GM23338 (cell line): ENCODE measurements at regions not wholly inside any gene's neighbourhood (a gene's known extent, or its start where the extent isn't known, plus 50 kb on each side); places are given as distances from the start of the nearest gene placed in this dataset.

Source experiments
- ATAC-seq: fragments of 200-7000 bp; cut with Tn5 transposase; 3 replicates; pipeline ENCODE4 v1.9.1; 2020
- DNase-seq: peaks from one replicate; pipeline ENCODE4 v3.0.0-alpha.2; 2015; ENCODE audit warnings: low spot score
- H2AFZ ChIP-seq: fragments of 200-600 bp; sonication (generic); 2 replicates; pipeline ENCODE4 v1.8.0; 2016; ENCODE audit warnings: antibody characterized with exemption, mild to moderate bottlenecking, moderate library complexity
- H3F3A ChIP-seq: fragments of 200-600 bp; sonication (generic); replicated peaks from 2 replicates; pipeline ENCODE4 v1.8.0; 2017; ENCODE audit warnings: antibody characterized with exemption, mixed run types, low read depth
- H3K27ac ChIP-seq: fragments of 200-600 bp; sonication (generic); 2 replicates; pipeline ENCODE4 v1.6.1; 2016; ENCODE audit warnings: low read depth
- H3K27me3 ChIP-seq: fragments of 200-600 bp; sonication (generic); 2 replicates; pipeline ENCODE4 v1.8.0; 2016; ENCODE audit warnings: mild to moderate bottlenecking, mixed run types, moderate library complexity; ENCODE audit not compliant: insufficient read depth
- H3K36me3 ChIP-seq: fragments of 200-600 bp; sonication (generic); 2 replicates; pipeline ENCODE4 v1.8.0; 2016; ENCODE audit warnings: mild to moderate bottlenecking; ENCODE audit not compliant: insufficient read depth
- H3K4me1 ChIP-seq: fragments of 200-600 bp; sonication (generic); 2 replicates; pipeline ENCODE4 v1.8.0; 2016; ENCODE audit warnings: mild to moderate bottlenecking, moderate library complexity; ENCODE audit not compliant: insufficient read depth
- H3K4me2 ChIP-seq: fragments of 200-600 bp; sonication (generic); 2 replicates; pipeline ENCODE4 v1.7.1; 2017; ENCODE audit warnings: mixed run types
- H3K4me3 ChIP-seq: fragments of 200-600 bp; sonication (generic); 2 replicates; pipeline ENCODE4 v1.6.1; 2016; ENCODE audit warnings: mixed run types
- H3K79me2 ChIP-seq: fragments of 200-600 bp; sonication (generic); replicated peaks from 2 replicates; pipeline ENCODE4 v1.8.0; 2017; ENCODE audit warnings: mild to moderate bottlenecking; ENCODE audit not compliant: insufficient read depth
- H3K9me2 ChIP-seq: fragments of 200-600 bp; sonication (generic); 2 replicates; pipeline ENCODE4 v1.8.0; 2017; ENCODE audit not compliant: insufficient read depth
- H4K20me1 ChIP-seq: fragments of 200-600 bp; sonication (generic); replicated peaks from 2 replicates; pipeline ENCODE4 v1.8.0; 2017; ENCODE audit warnings: mild to moderate bottlenecking; ENCODE audit not compliant: insufficient read depth
- H3K27ac Mint-ChIP-seq: 2 replicates; pipeline ENCODE4 v1.8.0; 2020; ENCODE audit warnings: inconsistent platforms, mild to moderate bottlenecking, moderate library complexity, mixed read lengths
- H3K27me3 Mint-ChIP-seq: 3 replicates; pipeline ENCODE4 v1.8.0; 2022; ENCODE audit warnings: low read depth, mild to moderate bottlenecking, moderate library complexity, mixed read lengths, inconsistent platforms; ENCODE audit not compliant: insufficient read depth, poor library complexity
- H3K36me3 Mint-ChIP-seq: 3 replicates; pipeline ENCODE4 v1.8.0; 2021; ENCODE audit warnings: low read depth, mild to moderate bottlenecking, inconsistent platforms, moderate library complexity, mixed read lengths
- H3K4me1 Mint-ChIP-seq: 3 replicates; pipeline ENCODE4 v1.8.0; 2020; ENCODE audit warnings: mild to moderate bottlenecking, inconsistent platforms, mixed read lengths
- H3K4me3 Mint-ChIP-seq: 3 replicates; pipeline ENCODE4 v1.8.0; 2021; ENCODE audit warnings: moderate library complexity, mild to moderate bottlenecking, inconsistent platforms, mixed read lengths
- H3K9me3 Mint-ChIP-seq: 3 replicates; pipeline ENCODE4 v1.8.0; 2020; ENCODE audit warnings: moderate library complexity, mild to moderate bottlenecking, inconsistent platforms, mixed read lengths
- CREB1 ChIP-seq: fragments of 250-450 bp; sonication (Bioruptor Pico); IDR thresholded peaks from 2 replicates; pipeline ENCODE4 v1.5.0; 2020; ENCODE audit warnings: low read depth, mild to moderate bottlenecking, moderate library complexity
- EZH2 ChIP-seq: fragments of 200-600 bp; sonication (generic); IDR thresholded peaks from one replicate; pipeline ENCODE4 v1.8.0; 2017; ENCODE audit warnings: antibody characterized with exemption, mild to moderate bottlenecking, low read depth; ENCODE audit not compliant: unreplicated experiment
- EZH2phosphoT487 ChIP-seq: fragments of 200-600 bp; sonication (generic); IDR thresholded peaks from one replicate; pipeline ENCODE4 v1.8.1; 2018; ENCODE audit warnings: antibody characterized with exemption; ENCODE audit not compliant: unreplicated experiment
- JUNB ChIP-seq: IDR thresholded peaks from one replicate; pipeline ENCODE4 v1.6.1; 2016; ENCODE audit warnings: antibody characterized with exemption; ENCODE audit not compliant: unreplicated experiment
- NANOG ChIP-seq: IDR thresholded peaks from 2 replicates; pipeline ENCODE4 v1.6.1; 2016; ENCODE audit warnings: antibody characterized with exemption, borderline replicate concordance
- STAT1 ChIP-seq: IDR thresholded peaks from one replicate; pipeline ENCODE4 v1.6.1; 2016; ENCODE audit warnings: antibody characterized with exemption; ENCODE audit not compliant: unreplicated experiment
- ZNF114 ChIP-seq: fragments of 250-450 bp; sonication (Bioruptor Pico); IDR thresholded peaks from 2 replicates; pipeline ENCODE4 v1.5.0; 2020; ENCODE audit warnings: mild to moderate bottlenecking, moderate library complexity
- ZNF331 ChIP-seq: fragments of 250-450 bp; sonication (Bioruptor Pico); IDR thresholded peaks from 2 replicates; pipeline ENCODE4 v1.5.0; 2020; ENCODE audit warnings: low read depth, mild to moderate bottlenecking, moderate library complexity
- TF ChIP-seq, protein P1 (sequence below), 2 experiments: fragments of 200-600 bp in 1 of 2; sonication (generic) in 1 of 2; conservative IDR thresholded peaks; 2 replicates each; pipeline versions ENCODE4 v1.5.1 to v1.6.1; 2016 to 2017; ENCODE audit warnings: antibody characterized with exemption in 2 of 2, low read depth in 2 of 2, mild to moderate bottlenecking in 2 of 2, moderate library complexity in 1 of 2
- TF ChIP-seq, protein P2 (sequence below): IDR thresholded peaks from 2 replicates; pipeline ENCODE4 v1.6.1; 2016; ENCODE audit warnings: antibody characterized with exemption
- TF ChIP-seq, protein P3 (sequence below): IDR thresholded peaks from one replicate; pipeline ENCODE4 v1.6.1; 2018; ENCODE audit warnings: antibody characterized with exemption; ENCODE audit not compliant: unreplicated experiment

DNA sequence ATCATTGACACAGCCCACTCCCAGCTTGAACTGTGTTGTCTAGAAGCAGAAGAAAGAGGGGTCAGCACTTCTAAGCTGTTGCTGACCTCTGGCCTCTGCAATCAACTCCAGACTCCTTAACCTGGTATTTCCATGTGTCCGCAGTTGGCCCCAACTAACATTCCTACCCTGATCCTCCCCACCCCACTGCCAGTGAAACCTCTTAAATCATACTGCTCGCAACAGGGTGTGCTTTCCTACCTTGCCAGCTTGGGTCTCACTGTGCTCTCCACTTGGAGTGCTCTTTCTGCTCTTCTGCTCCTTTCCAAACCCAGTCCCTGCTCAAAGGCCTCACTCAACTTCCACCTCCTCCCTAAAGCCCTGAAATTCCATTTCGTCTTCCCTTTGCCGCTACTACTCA lies 52.3 kb upstream of the RPS6KA3 start:
- Mint-ChIP-seq H3K27ac (no peak overlapping the region), H3K4me1 (no peaks in the 10 kb centered on the region; the same call in 2 of the 3 replicates), H3K9me3 (no peaks in the 10 kb centered on the region), H3K27me3 (peaks cover 1% of the 10 kb centered on the region), H3K36me3 (no peaks in the 10 kb centered on the region), H3K4me3 (no peak overlapping the region; the same call in 2 of the 3 replicates)
- Histone ChIP-seq H3F3A (no peaks in the 10 kb centered on the region), H3K4me2 (no peak overlapping the region), H3K4me3 (no peak overlapping the region), H3K27me3 (no peaks in the 10 kb centered on the region), H3K36me3 (no peaks in the 10 kb centered on the region), H3K27ac (no peak overlapping the region), H3K4me1 (no peaks in the 10 kb centered on the region), H3K79me2 (no peaks in the 10 kb centered on the region), H2AFZ (no peak overlapping the region), H3K9me2 (no peaks in the 10 kb centered on the region), H4K20me1 (no peaks in the 10 kb centered on the region)
- TF ChIP-seq, protein P1, sequence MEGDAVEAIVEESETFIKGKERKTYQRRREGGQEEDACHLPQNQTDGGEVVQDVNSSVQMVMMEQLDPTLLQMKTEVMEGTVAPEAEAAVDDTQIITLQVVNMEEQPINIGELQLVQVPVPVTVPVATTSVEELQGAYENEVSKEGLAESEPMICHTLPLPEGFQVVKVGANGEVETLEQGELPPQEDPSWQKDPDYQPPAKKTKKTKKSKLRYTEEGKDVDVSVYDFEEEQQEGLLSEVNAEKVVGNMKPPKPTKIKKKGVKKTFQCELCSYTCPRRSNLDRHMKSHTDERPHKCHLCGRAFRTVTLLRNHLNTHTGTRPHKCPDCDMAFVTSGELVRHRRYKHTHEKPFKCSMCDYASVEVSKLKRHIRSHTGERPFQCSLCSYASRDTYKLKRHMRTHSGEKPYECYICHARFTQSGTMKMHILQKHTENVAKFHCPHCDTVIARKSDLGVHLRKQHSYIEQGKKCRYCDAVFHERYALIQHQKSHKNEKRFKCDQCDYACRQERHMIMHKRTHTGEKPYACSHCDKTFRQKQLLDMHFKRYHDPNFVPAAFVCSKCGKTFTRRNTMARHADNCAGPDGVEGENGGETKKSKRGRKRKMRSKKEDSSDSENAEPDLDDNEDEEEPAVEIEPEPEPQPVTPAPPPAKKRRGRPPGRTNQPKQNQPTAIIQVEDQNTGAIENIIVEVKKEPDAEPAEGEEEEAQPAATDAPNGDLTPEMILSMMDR (conservative IDR thresholded peaks at IDR 0.05; ENCODE audit: low read depth in 2 of 2), result no peak
- TF ChIP-seq EZH2 (no peak), NANOG (no peak), CREB1 (CRISPR knock-in tag) (no peak), STAT1 (no peak), JUNB (no peak)
- TF ChIP-seq, protein P2, sequence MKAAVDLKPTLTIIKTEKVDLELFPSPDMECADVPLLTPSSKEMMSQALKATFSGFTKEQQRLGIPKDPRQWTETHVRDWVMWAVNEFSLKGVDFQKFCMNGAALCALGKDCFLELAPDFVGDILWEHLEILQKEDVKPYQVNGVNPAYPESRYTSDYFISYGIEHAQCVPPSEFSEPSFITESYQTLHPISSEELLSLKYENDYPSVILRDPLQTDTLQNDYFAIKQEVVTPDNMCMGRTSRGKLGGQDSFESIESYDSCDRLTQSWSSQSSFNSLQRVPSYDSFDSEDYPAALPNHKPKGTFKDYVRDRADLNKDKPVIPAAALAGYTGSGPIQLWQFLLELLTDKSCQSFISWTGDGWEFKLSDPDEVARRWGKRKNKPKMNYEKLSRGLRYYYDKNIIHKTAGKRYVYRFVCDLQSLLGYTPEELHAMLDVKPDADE, result no peak
- TF ChIP-seq, protein P3, sequence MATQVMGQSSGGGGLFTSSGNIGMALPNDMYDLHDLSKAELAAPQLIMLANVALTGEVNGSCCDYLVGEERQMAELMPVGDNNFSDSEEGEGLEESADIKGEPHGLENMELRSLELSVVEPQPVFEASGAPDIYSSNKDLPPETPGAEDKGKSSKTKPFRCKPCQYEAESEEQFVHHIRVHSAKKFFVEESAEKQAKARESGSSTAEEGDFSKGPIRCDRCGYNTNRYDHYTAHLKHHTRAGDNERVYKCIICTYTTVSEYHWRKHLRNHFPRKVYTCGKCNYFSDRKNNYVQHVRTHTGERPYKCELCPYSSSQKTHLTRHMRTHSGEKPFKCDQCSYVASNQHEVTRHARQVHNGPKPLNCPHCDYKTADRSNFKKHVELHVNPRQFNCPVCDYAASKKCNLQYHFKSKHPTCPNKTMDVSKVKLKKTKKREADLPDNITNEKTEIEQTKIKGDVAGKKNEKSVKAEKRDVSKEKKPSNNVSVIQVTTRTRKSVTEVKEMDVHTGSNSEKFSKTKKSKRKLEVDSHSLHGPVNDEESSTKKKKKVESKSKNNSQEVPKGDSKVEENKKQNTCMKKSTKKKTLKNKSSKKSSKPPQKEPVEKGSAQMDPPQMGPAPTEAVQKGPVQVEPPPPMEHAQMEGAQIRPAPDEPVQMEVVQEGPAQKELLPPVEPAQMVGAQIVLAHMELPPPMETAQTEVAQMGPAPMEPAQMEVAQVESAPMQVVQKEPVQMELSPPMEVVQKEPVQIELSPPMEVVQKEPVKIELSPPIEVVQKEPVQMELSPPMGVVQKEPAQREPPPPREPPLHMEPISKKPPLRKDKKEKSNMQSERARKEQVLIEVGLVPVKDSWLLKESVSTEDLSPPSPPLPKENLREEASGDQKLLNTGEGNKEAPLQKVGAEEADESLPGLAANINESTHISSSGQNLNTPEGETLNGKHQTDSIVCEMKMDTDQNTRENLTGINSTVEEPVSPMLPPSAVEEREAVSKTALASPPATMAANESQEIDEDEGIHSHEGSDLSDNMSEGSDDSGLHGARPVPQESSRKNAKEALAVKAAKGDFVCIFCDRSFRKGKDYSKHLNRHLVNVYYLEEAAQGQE, result no peak
- ATAC-seq (no peak), DNase-seq (no peak)

DNA sequence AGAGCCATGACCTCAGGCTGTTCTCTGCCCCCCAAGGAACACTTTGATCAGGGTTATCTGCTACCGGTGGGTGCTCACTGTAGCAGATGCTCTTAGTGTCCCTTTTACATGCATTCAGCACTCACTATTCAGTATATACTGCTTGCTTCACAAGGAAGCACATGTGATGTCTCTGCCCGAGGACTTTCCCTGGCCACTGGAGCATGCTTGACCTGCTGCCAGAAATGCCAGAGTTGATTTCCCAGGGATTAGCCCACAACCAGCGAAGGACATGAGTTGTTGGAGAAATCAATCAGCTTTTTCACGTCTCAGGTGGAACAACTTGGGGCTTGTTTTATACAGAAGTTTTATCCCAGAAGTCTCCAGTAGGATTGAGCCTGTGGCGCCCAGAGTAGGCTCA lies 51.2 kb upstream of the RPS6KA3 start:
- Histone ChIP-seq H2AFZ (no peak overlapping the region), H3K27me3 (no peaks in the 10 kb centered on the region), H3K36me3 (no peaks in the 10 kb centered on the region), H3K79me2 (no peaks in the 10 kb centered on the region), H3K27ac (no peak overlapping the region), H3K9me2 (no peaks in the 10 kb centered on the region), H3K4me1 (no peaks in the 10 kb centered on the region), H4K20me1 (no peaks in the 10 kb centered on the region), H3K4me2 (no peak overlapping the region), H3K4me3 (no peak overlapping the region), H3F3A (no peaks in the 10 kb centered on the region)
- DNase-seq (no peak), ATAC-seq (no peak)
- Mint-ChIP-seq H3K9me3 (no peaks in the 10 kb centered on the region), H3K27me3 (peaks cover 1% of the 10 kb centered on the region), H3K4me3 (no peak overlapping the region), H3K36me3 (no peaks in the 10 kb centered on the region), H3K4me1 (no peaks in the 10 kb centered on the region; the same call in 2 of the 3 replicates), H3K27ac (no peak overlapping the region)
- TF ChIP-seq CREB1 (CRISPR knock-in tag) (no peak), ZNF114 (CRISPR knock-in tag) (no peak), EZH2phosphoT487 (no peak), STAT1 (no peak), ZNF331 (CRISPR knock-in tag) (no peak)
- TF ChIP-seq, protein P2, result no peak
